ENCODE measurements at regions not wholly inside any gene's neighbourhood (a gene's known extent, or its start where the extent isn't known, plus 50 kb on each side); places are given as distances from the start of the nearest gene placed in this dataset.

- DNase-seq = no peak
Measured at GRCh38 chr9:129379181-129379836, 201.2 kb upstream of the IER5L start.

- DNase-seq = no peak
Measured at GRCh38 chr9:129377931-129378661, 200.0 kb upstream of the IER5L start.

GRCh38 chr9:129377181-129377580 is 199.1 kb upstream of the IER5L start:
- DNase-seq = no peak

DNA sequence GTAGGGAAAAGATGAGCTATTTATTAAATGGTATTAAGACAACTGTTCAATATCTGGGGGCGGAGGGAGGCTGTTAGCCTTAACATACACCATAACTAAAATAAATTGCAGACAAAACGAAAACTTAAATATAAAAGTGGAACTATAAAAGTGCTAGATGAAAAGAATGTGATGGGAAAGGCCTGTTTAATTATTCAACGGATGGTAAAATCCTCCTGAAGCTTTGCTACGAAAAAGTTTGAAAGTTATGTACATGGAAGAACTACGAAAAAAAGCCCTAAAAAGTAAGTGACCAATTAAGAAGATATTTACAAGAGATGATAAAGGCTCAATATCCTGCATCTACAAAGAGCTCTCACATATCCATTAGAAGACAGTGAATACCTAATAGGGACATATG is 197.8 kb upstream of the IER5L start:
- no peak for DNase-seq

DNA sequence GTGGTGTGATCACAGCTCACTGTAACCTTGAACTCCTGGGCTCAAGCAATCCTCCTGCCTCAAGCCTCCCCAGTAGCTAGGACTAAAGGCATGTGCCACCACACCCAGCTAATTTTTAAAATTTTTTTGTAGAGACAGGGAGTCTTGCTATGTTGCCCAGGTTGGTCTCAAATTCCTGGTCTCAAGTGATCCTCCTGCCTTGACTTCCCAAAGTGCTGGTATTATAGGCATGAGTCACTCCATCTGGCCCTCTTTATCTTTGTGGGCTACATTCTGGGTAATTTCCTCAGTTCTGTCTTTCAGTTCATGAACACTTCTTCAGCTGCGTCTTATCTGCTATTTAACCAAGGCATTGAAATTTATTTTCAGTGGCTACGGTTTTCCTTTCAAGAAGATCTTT is 196.6 kb upstream of the IER5L start:
- DNase-seq = no peak

DNA sequence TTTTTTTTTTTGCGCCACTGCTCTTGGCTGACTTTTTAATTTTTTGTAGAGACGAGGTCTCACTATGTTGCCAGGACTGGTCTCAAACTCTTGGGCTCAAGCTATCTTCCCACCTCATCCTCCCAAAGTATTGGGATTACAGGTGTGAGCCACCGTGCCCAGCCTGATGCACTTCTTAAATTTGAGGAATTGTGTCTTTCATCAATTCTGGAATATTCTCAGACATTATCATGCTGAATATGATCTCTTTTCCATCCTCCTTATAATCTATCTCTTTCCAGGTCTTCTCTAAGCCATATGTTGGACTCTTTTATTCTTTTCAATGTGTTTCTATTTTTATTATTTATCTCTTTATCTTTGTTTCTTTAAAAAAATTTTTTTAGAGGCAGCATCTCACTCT is 196.2 kb upstream of the IER5L start:
- DNase-seq = no peak

DNA sequence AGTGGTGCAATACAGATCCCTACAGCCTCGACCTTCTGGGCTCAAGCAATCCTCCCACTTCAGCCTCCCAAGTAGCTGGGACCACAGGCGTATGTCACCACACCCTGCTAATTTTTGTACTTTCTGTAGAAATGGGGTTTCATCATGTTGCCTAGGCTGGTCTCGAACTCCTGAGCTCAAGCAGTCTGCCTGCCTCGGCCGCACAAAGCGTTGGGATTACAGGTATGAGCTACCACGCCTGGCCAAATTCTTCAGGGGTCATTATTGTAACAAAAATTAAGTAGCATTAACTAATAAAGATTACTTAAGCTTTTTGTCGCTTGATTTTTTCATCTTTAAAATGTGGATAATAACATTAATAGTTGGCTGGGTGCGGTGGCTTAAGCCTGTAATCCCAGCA is 195.3 kb upstream of the IER5L start:
- no peak for DNase-seq

DNA sequence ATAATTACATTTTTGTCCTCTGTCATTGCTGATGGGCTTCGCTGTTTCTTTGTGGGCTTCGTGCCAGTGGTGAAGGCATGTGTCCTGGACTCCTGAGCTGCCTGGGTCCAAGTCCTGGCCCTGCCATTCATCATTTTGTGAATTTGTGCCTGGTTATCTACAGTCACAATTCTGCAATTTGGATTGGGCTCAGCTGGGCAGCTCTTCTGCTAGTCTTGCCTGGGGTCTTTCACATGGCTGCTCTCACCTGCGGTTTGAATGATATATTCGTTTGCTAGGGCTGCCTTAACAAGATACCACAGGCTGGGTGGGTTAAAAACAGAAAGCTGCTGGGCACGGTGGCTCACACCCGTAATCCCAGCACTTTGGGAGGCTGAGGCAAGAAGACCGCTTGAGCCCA is 192.7 kb upstream of the IER5L start:
- no peak for DNase-seq

DNA sequence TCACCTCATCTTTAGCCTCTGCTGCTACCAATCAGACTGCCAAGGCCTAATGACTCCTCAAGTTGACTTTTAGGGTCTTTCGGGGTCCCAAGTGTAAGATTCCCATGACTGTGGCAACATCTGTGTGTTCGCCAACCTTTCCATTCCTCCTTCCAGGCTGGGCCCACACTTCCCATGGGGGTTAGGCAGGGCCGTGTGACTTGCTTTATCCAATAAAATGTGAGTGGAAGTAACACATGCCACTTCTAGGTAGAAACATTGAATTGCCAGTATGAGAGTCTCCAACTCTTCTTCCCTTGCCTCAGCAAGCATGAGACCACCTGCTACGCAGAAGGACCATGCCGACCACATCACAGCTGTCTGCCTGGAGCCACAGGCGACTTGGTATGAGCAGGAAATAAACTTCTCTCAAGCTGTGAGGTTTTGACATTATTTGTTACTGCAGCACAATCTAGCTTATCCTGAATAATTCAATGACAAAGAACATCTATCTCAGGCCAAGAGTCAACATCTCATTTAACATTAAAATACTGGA is 190.4 kb upstream of the IER5L start:
- DNase-seq = no peak

DNA sequence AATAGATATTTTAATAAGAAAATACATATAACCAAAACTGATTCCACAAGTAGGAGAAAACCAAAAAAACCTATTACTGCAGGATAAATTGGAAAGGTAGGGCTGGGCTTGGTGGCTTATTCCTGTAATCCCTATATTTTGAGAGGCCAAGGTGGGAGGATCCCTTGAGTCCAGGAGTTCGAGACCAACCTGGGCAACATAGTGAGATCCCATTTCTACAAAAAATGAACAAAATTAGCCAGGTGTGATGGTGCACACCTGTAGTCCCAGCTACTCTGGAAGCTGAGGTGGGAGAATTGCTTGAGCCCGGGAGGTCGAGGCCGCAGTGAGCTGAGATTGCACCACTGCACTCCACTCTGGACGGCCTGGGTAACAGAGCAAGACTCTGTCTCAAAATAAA is 189.2 kb upstream of the IER5L start:
- no peak for DNase-seq

DNA sequence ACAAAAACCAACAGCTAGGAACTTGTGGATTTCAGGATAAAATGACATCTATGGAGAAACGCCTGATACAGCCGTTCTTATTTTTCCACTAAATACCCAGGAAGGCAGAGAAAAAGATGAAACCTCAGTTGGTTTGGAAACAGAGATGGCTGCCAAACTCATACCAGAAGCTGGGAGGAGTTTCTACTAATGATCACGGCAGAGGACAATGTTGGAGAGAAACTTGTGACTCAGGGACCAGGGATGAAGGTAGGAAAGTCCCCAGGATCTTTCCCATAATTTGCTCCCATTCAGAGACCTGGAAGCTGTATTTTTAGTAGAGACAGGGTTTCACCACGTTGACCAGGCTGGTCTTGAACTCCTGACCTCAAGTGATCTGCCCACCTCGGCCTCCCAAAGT is 187.1 kb upstream of the IER5L start:
- no peak for DNase-seq

- DNase-seq = no peak
Measured at GRCh38 chr9:129363216-129363873, 185.3 kb upstream of the IER5L start.

DNA sequence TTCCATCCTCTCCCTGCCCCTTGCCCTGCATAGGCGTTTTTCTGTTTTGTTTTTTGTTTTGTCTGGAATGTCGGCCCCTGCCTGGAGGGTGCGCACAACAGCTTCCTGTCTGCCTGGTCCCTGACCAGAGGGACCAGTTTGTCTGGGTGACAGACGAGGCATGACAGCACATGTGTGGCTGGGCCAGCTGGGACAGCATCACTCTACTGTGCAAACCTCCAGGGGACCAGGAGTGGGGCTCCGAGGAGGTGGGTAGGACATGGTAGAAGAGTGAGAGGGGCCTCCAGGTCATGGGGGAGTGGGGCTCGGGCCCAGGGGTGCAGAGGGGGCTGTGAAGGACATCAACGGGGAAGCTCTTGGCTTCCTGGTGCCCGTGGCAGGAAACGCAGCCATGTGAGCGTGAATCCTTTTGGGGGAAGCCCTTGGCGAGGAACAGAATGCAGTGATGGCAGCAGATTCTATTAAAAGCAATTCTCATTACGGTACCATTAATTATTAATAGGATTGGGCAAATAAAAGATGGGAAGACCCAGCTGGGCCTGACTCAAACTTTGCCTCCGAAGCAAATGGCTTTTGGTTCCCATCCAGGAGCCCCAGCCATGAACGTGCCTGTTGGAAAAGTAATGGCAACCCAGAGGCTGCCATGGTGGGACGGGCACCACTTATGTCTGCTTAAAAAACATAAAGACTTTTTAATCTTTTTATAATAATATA is 184.4 kb upstream of the IER5L start:
- peak in 1 of 2 experiments; percentile 49 for DNase-seq

- DNase-seq = no peak
Measured at GRCh38 chr9:129361196-129361595, 183.1 kb upstream of the IER5L start.

DNA sequence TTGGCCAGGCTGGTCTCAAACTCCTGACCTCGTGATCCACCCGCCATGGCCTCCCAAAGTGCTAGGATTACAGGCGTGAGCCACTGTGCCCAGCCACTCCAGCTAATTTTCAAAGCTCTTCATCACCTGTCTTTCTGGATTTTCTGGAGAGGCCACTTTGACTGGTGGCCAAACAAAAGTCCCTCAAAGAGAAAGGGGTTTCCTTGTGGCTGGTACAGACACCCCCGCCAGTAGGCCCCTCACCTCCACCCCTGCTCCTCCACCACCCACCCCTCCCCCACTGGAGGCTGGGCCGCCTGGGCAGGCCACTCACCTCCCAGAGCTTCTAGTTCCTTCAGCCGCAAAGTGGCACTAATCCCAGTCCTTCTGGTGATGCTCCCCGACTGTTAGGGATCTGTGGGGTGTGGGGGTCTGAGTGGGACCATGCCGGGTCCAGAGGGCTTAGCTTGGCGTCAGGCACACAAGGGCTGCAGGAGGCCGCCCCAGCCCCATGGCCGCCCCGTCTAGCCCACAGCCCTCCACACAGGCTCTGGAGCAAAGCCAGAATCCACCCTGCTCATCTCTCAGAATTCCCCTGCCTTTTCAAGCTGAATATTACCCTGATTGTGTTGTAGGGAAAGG is 182.0 kb upstream of the IER5L start:
- DNase-seq = peak in 1 of 2 experiments; percentile 10

- DNase-seq = no peak
Measured at GRCh38 chr9:129359162-129359811, 181.2 kb upstream of the IER5L start.

GRCh38 chr9:129358621-129359154 is 180.6 kb upstream of the IER5L start:
- DNase-seq = no peak

- DNase-seq = no peak
Measured at GRCh38 chr9:129357773-129358245, 179.7 kb upstream of the IER5L start.

DNA sequence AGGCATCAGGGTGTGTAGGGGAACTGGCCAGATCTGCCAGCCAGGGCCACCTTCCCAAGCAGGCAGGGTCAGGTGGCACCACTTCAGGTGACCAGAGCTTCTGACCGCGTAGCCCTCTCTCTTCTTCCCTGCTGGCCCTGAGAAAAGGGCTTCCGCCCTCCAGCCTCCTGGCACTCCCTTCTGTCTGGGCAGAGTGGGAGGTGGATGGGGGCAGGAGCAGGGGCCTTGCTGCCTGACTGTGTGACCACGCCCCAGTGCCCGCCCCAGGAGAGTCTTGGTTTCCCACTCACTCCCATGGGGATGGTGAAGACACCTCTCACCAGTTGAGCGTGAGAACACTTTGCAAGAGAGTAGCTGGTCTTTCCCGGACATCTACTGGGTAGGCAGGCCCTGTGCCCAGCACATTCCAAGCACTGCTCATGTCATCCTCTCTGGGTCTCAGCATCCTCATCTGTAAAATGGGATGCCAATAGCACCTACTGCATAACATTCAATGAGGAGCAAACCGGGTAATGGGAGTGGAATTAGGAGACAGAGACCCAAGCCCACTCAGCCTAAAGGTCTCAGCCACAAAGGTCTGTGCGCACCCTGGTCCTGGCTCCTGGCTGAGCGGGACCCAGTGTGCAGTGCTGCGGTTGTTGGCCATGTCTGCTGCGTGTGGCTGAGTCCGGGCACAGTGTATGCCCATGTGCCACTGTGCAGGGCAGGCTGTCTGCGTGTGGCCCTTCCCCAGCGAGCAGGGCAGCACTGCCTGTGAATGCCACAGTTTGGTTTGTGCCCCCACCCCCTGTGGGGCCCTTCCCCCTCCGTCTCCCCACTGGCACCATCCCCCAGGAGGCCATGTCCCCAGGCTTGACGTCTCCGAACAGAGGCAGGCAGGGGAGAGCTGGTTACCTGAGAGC is 179.1 kb upstream of the IER5L start:
- no peak for DNase-seq

DNA sequence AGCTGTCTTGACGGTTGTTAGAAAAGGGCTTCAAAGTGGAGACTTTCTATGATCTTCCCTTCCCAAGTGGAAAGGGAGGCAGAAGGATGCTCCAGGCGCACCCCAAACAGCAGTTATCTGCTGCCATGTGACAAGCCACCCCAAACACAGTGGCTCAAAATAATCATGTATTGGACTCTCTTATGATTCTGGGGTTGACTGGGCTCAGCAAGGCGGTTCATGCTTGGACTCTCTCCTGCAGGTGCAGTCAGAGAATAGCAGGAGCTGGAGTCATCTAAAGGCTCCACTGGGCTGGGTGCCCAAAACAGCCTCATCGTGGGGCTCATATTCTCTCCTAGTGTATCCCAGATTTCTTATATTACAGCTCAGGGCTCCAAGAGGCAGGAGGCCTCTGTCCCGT is 177.6 kb upstream of the IER5L start:
- no peak for DNase-seq

DNA sequence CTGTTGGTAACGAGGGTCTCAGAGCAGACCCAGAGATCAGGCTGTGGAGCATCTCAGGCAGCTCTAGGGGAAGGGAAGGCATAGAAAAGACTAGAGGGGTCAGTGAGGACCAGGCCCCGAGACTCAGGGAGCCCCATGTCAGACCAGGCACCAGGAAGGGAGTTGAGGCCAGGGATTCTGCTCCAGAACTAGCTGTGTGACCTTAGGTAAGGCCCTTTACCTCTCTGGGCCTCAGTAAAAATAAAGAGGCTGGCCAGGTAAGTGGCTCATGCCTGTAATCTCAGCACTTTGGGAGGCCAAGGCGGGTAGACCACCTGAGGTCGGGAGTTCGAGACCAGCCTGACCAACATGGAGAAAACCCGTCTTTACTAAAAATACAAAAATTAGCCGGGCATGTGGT is 176.4 kb upstream of the IER5L start:
- DNase-seq = no peak

Data from NCI-H446 (cell line).